GM18498 (cell line): ENCODE measurements at regions not wholly inside any gene's neighbourhood (a gene's known extent, or its start where the extent isn't known, plus 50 kb on each side); places are given as distances from the start of the nearest gene placed in this dataset.

Experiments
- ATAC-seq: cut with Tn5 transposase; IDR thresholded peaks from one replicate; pipeline ENCODE4 v1.9.1; 2021; ENCODE audit warnings: mild to moderate bottlenecking, moderate library complexity; ENCODE audit not compliant: unreplicated experiment

DNA sequence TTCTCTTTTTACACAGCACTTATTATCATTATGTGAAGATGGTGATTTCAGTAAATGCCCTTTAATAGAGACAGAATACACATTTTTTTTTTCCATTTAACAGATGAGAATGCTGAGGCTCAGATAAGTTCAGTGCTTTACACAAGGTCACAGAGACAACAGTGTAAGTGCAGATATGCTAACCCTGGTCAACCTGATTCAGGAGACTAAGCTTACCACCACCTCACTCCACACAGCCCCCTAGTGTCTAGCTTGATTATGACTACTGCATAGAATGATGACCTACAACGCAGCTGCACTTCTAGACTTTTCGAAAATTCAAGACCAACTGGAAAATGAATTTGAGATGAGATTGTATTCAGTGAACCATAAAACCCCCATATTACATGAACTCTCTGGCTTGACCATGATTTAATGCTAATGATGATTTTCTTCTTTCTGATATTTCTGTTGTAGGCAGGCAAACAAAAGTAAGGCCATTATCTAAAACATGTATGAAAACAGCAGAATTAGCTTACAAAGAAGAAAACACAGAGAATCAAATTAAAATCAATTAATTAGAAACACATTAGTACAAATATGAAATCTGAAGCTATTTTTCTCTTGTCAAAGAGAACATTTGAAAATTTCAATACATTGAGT, 212.1 kb upstream of the PHACTR1 start:
- peak; percentile 65 for ATAC-seq

DNA sequence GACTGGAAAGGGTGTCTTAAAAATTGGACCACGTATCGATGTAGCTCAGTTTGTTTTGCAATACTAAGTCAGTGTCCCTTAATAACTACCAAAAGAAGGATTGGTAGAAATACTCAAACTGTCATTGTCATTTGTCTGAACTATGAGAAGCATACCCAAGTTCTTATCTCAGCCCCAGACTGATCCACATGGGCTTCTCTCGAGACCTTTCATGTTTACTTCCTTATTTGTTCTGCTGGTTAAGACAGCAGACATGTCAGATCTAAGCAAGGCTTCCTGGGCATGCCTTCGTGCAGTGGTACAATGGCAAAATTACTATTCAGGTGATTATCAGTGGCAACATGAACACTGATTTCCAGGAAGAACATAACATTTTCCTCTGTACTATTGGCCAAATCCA, 211.1 kb upstream of the PHACTR1 start:
- ATAC-seq: no peak

DNA sequence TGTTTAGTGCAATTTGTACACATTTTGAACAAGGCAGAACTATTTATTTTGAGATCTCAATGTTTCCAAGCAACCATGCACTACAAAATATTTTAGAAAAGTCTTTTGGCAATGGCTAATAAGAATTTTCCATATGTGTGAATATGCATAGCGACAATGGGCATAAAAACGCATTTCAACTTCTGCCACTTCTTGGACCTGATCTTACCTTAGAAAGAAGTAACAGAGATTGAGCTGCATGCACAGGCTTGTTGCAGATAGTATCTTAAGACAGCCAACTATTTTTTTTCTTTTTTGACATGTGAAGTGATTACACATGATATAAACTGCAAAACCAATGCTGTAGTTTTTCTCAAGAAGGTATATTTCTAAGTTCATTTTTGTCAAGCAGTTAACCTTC, 210.4 kb upstream of the PHACTR1 start:
- no peak for ATAC-seq

DNA sequence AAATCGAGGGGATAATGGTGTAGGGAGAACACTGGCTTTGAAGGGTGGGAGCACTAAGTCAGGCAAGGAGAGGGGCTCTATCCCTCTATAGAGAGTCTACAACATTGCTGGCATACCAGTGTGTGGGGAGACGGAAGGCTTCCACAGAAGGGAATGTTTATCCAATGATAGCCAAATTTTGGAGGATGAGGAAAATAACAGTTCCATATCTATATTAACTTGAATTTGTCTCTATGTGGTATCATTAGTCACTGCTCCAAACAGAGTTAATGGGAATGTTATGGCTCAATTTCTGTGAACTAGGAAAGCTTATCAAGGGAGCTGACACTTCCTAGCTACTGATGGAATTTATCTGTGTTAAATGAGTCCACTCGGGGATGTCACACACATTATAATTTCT, 208.9 kb upstream of the PHACTR1 start:
- ATAC-seq: no peak

DNA sequence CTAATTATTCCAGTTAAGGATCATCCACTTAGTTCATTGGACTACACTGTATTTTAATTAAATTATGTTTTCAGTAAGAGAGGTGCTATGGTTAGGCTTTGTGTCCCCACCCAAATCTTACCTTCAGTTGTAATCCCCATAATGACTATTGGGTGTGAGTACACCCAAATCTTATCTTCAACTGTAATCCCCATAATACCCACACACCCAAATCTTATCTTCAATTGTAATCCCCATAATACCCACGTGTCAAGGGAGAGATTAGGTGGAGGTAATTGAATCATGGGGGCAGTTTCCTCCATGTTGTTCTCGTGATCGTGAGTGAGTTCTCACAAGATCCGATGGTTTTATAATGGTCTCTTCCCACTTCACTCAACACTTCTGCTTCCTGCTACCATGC, 208.0 kb upstream of the PHACTR1 start:
- ATAC-seq: no peak

DNA sequence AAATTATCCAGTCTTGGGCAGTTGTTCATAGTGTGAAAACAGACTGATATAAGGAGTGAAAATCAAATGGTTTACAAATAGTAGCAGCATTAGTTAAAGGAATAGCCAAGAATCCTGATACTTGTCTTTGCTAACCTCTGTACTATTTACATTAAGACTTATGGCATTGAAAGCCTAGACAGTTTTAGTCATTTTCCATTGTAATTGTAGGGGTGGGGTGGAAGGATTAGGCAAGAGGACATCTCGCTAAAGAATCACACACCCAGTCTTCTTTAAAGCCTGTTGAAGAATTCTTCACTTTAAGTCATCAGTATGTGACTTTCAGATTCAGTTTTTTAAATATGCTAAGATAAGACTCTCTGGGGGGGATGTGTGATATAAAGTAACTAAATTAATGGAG, 207.5 kb upstream of the PHACTR1 start:
- ATAC-seq: no peak

DNA sequence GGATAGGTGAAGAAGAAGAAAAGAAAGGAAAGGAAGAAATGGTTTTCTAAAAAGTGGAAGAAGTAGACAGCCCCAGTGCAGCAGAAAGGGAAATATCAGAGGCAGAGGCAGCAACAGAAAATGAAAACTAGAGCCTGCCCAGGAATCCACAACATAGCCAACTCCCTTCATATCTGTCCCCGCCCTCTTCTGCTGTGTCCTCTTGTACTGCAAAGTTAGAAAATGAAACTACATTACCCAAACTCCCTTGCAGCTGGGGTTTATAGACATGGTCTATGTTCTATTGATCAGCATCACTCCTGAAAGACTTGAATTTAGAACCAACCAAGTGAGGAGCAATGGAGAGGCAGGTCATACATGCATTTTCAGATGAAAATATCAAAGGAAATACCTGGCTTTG, 200.5 kb upstream of the PHACTR1 start:
- peak; percentile 69 for ATAC-seq

DNA sequence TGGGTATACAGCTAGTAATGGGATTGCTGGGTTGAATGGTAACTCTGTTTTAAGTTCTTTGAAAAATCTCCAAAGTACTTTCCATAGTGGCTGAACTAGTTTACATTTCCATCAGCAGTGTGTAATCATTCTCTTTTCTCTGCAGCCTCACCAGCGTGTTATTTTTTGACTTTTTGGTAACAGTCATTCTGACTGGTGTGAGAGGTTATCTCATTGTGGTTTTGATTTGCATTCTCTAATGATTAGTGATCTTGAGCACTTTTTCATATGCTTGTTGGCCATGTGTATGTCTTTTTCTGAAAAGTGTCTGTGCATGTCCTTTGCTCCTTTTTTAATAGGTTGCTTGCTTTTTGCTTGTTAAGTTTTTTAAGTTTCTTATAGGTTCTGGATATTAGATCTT, 194.2 kb upstream of the PHACTR1 start:
- no peak for ATAC-seq

DNA sequence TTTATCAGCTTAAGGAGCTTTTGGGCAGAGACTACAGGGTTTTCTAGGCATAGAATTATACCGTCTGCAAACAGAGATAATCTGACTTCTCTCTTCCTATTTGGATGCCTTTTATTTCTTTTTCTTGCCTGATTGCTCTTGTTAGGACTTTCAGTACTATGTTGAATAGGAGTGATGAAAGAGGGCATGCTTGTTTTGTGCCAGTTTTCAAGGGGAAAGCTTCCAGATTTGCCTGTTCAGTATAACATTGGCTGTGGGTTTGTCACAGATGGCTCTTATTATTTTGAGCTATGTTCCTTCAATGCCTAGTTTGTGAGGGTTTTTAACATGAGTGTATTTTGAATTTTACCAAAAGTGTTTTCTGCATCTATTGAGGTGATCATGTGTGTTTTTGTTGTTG, 192.8 kb upstream of the PHACTR1 start:
- ATAC-seq: no peak

DNA sequence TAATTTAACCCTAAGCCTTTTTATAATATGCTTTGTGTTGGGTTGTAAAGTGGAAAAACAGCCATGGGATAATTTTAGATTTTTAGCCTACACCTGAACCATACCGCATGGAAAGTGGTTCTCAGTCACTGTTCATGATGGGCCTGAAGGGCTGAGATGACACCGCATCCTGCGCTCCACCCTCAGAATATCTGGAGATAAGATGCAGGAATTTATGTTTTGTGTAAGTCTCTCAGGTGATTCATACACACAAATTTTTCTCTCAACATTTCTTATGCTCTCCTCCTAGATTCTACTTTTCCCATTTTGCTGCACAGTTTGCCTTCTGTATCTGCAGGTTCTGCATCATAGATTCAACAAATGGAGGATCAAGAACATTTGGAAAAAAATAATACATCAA, 191.3 kb upstream of the PHACTR1 start:
- no peak for ATAC-seq

DNA sequence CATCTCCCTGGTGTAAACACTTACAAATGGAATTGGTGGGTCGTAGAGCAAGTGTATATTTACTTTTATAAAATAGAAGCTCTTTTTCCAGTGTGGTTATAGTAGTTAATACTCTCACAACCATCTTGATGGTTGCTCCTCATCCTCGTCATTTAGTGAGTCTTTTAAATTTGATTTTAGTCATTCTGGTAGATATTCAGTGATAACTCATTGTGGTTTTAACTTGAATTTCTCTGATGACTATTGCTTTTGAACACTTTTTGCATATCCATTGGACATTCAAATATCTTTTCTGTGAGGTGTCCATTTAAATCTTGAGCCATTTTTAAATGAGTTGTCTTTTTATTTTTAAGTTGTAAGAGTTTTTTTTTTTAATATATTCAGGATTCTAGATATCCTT, 189.2 kb upstream of the PHACTR1 start:
- no peak for ATAC-seq

DNA sequence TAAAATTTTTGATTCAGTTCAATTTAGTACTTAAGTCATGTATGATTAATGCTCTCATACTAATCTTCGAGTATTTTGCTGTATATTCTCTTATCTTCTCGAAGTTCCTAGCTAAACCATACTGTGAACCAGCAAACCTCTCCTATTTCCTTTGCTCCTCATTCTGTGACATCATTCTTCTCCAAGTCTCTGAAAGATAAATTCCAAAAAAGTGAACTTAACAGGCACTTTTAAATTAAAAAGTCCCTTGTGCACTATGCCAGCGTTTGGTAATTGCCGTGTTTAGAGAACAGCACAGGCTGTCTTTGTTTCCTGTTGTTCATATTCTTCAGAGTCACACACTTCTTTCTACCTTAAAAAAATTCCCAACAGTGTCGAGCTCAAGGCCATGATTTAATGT, 188.4 kb upstream of the PHACTR1 start:
- ATAC-seq: no peak

DNA sequence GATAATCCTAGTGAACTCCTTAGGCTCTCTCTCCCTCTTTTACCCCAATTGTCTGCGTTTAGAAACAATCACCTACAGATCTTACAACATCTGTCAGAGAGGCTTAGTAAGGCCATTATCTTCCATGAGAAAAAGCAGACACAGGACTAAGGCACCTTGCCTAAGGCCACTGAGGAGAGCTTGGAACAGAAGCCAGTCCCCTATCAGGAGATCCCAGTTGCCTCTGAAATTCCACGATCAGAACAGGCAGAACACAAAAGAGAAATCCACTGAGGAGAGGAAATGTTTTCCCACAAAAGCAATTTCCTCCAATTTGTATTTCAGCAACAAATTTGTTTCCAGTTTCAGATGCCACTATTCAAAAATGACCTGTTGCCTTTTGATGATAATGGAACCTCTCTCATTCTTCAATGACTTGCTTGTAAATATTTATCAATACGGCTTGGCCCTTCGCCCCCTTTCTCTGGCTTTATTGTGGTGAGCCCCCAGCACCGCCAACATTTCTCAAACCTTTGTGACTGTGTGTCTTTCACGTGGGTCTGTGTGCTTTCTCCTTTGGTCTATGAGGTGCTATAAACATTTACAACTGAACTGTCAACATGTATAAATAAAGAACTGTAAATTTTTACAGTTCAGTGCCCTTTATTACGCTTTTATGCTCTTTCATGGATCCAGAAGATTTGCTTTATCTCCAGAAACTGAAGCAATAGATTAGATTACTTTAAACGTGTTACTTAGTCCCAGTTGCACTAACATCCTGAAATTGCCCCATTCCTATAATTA, 187.8 kb upstream of the PHACTR1 start:
- no peak for ATAC-seq

DNA sequence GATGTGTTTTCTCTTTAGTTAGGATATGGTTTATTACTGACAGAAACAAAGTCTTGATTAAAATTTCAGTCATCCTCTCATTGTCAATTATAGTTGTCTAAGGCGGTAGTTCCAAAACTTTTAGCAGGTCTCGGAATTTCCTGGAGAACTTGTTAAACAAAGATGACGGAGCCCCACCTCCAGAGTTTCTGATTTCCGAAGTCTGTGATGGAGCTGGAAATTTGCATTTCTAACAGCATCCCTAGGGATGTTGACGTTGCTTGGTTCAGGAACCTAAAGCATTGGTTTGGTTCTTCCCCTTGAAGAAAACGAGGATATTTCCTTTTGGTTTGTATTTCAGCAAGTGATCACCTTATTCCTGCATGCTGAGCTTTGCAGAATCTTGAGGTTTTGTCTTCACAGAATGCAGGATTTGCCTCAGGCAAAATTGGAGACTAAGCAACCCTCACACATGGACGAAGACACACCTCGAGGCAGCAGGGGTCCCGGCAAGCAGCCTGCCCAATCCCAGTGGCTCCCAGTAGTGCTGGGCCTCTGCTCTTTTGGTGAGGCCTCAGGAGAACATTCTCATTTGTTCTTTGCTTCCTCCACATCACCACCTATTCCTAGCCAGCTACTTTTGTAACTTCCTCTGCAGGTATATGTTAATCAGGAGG, 187.1 kb upstream of the PHACTR1 start:
- ATAC-seq: no peak

DNA sequence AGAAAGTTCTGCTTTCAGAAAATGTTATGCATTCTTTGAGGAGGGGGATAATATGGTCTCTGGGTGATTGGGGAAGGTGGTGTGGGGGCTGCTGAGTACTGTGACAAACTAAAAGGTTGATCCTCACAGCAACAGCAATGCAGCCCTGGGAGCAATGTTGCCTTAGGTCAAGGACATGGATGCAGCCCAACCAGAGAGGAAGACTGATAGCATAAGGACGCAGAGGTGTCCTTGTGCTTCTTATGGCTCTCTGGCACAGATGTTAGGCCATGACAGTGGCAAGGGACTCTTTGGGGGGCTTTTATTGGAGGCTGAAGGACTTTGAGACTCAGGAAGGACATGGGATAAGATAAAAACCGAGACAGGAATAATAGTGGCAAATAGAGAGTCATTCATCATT, 186.2 kb upstream of the PHACTR1 start:
- no peak for ATAC-seq

DNA sequence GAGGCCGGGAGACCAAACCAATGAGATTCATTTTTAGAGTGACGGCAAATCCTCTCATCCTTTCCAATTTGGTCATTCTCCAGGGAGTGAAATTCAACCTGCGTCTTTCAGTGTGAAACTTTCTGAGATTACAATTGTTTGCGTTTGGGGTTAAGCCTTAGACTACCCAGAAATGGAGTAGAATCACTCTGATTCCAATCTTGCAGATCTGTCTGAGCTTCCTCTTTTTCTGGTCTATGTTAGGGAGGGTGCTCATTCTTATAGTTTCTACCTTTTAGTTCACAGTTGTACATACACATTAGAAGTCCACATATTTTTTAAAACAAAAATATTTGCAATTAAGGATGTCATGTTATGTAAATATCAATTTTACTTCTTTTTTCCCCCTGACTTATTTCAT, 183.0 kb upstream of the PHACTR1 start:
- ATAC-seq: no peak

DNA sequence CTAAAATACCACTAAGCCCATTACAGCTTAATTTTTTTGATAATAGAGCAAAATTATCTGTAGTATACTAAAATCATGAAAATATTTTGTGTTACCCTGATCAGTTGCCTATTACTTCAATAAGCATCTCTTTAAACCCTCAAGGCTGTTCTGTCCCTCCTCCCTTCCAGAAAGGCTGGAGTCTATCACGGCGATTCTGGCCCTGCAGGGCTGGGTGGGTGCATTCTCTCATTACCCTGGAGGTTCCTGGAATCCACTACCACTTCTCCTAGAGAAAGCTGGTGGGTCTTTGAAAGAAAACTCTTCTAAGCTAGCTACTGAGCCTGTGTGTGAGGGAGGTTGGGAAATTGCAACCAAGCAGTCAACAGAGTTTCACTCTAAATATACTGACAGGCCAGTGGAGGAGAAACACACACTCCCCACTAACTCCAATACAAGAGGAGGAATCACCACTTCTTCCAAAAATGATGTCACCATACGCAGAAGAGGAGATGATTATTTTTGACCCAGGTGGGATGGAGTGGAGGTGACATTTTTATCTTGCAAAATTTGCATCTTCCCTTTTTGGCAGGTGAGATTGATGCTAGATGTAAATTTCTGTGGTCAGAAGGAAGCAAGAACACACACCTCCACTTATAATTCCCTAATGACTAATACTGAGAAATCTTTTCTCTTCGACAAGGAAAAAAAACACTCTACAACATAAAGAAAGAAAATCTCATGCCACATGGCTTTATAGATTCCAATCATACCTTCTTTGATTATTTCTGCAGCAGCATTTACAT, 182.3 kb upstream of the PHACTR1 start:
- ATAC-seq: no peak

DNA sequence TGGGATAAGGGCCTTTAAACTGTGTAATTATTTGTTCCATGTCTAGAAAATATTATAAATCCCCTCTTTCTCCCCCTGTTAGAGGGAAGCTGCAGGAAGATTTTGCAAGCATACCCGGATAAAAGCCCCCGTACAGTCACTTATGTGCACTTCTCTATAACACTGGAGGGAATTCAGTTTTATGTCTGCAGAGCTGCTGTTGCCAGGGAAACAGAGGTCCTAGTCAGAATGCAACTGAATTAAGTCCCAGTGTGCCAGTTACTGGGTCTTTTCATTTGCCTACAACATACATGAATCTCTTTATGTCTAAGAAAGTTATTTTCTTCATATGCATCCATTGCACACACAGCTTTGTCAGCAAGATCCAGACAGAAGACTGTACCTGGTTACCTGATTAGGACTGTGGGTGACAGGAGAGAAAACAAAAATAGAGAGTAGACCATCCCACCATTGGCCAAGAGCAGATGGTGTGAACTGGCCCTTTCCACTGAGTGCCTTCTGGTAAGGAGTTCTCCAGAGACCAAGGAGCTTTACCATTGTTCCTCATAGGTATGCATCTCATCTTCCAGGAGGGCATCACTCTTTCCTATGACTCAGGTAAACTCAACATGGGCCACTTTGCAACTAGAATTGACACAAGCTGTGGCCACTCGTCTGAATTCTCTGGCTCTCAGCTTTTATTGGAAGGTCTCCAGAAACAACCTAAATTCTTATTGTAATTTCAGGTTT, 180.8 kb upstream of the PHACTR1 start:
- ATAC-seq: no peak

DNA sequence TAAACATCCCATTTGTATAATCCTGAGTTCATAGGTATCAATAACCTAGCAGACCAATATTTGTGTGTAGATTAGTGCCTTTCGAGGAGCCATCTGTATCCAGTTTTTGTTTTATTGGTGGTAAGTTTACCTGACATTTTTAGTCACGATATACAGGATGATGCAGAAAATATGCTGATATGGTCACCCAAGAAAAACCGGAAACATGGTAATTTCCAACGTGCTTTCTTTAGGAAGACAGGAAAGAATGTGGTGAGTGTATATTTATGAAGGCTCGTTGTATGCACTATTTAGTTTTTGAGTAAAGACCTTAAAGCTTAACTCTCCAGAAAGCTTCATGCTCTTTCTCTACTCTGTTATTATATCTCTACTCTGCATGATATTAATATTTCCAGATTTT, 180.2 kb upstream of the PHACTR1 start:
- no peak for ATAC-seq

DNA sequence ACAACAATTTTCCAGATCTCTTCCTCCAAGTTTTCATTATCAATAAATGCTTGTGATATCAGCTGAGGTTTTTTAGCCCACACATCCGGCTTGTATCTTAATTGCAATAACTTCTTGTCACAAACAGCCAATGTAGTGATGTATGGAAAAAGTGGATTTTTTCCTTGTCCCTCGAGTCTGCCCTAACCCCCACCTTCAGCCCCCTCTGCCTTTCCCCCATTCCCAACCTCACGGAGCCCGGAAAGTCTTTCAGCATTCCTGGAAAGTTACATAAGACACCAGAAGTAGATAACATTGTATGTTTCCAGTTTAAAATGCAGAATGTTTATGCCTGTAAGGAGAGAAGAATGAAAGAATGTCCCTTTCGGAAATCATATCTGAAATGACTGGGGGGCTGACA, 179.2 kb upstream of the PHACTR1 start:
- ATAC-seq: no peak

DNA sequence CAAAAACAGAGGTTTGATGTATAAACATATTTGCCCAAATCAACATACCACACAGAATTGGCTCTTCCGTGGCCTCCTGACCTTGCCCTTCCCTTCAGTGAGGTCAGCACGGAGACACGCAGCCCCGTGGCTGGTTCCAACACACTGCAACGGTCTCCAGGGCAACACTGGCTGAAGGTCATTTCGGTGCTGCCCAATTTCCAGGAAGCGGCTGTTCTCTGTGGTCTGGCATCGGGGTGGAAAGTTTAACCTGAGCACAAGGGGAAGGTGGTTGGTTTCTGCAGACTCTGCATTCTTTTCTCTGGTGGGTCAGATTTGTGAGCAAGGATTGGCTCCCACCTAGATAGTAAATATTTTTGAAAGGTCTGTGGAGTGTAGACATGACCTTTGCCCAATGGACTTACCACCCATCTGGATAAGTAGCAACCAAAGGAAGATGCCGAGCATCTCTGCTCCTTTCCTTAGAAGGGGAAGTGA, 177.6 kb upstream of the PHACTR1 start:
- no peak for ATAC-seq
